SHP77 (cell line): ENCODE measurements at regions not wholly inside any gene's neighbourhood (a gene's known extent, or its start where the extent isn't known, plus 50 kb on each side); places are given as distances from the start of the nearest gene placed in this dataset.
"Not testable (repeated sequence)": the region's sequence is repeated elsewhere in the genome, so short reads cannot be mapped to it uniquely, and the experiment has no call there.

Experiments used
- DNase-seq, 2 experiments: peaks; one replicate each; lab custom pipeline; 2025; lab: John Stamatoyannopoulos, UW

DNA sequence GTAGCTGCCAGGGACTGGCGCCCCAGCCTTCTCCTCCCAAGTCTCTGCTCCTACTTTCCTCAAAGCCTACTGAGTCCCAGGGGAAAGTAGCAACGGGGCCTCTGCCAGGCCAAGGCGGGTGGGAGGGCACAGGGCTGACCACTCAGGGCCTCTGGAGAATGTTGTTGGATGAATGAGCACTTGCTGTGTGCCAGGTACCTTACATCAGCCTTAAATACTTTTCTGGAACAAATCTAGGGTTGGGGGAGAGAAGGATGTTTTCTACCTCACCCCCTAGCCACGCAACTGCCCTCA, 119.3 kb upstream of the ZBTB40 start:
- no peak for DNase-seq

DNA sequence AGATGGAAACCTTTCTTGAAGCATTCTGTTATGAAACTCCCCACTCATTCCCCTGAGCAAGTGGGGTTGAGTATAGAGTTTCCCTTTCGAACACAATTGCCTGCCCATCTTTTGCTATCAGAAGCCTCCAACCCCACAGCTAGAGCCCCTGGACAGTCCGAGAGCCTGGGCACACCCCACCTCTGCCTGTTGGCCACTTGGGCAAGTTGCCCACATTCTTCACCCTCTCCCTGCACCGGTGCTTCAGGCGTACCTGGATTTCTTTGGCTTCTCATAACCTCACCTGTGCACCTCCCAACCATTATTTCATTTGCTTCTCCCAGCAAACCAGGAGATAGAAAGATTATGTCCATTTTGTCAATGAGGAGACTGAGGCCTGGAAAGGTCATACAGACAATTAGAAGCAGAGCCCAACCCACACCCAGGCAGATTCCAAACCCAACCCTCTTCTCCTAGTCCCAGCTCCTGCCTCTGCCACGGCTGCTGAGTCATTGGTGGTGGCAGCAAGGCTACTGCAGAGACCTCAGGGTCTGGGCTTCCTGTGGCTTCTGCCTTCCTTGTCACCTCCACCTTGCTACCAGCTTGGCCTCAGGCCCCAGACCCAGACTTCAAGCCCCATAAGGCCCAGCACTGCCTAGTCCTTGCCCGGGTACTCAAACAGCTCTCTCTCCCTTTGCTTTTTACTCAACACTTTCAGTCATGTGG, 118.7 kb upstream of the ZBTB40 start:
- DNase-seq = no peak

DNA sequence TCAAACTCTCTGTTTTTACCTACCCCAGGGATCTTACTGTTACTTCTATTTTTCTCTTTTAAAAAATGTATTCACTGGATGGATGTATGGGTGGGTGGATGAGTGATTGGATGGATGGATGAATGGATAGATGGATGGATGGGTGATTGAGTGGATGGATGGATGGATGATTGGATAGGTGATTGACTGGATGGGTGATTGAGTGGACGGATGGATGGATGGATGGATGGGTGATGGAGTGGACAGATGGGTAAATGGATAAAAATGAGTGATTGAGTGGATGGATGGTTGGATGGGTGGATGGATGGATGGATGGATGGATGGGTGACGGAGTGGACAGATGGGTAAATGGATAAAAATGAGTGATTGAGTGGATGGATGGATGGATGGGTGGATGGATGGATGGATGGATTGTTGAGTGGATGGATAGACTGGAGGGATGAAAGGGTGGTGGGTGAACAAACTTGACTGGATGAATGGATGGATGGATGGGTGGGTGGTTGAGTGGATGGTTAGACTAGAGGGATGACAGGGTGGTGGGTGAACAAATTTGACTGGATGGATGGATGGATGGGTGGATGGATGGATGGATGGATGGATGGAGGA, 118.0 kb upstream of the ZBTB40 start:
- no peak for DNase-seq

DNA sequence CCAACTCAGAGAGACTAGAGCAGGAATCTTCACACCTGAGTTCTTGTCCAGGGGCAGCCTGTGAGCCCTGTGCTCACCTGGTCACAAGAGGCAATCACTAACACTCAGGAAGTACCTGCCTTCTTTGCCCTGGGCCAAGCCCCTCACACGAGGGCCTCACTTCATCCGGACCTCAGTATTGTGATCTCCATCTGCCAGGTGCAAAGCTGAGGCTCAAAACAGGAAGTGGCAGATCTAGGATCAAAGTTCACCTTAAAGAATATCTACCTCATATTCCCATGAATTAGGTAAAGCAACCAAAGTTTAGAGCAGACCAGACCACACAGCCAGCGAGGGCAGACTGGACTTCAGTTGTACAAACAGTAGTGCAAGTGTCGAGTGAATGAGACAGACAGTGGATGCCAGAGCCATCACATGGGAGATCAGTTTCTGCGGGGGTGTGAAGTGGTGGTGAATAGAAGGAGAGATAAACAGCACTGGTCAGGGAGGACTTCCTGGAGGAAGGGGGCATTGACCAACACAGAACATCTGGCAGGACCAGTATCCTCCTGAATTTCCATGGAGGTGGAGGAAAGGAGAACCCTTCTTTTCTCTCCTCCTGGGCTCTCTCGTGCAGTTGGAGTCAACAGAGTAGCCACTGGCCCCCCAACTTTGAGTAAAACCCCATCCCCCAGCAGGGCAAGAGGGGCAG, 116.6 kb upstream of the ZBTB40 start:
- no peak for DNase-seq

DNA sequence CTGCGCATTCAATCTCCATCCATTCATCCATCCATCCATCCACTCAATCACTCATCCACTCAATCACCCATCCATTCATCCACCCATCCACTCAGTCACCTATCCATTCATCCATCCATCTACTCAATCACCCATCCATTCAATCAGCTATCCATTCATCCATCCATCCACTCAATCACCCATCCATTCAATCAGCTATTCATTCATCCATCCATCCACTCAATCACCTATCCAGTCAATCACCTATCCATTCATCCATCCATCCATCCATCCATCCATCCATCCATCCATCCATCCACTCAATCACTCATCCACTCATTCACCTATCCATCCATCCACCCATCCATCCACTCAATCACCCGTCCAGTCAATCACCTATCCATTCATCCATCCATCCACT, 115.4 kb upstream of the ZBTB40 start:
- DNase-seq = not testable (repeated sequence)

DNA sequence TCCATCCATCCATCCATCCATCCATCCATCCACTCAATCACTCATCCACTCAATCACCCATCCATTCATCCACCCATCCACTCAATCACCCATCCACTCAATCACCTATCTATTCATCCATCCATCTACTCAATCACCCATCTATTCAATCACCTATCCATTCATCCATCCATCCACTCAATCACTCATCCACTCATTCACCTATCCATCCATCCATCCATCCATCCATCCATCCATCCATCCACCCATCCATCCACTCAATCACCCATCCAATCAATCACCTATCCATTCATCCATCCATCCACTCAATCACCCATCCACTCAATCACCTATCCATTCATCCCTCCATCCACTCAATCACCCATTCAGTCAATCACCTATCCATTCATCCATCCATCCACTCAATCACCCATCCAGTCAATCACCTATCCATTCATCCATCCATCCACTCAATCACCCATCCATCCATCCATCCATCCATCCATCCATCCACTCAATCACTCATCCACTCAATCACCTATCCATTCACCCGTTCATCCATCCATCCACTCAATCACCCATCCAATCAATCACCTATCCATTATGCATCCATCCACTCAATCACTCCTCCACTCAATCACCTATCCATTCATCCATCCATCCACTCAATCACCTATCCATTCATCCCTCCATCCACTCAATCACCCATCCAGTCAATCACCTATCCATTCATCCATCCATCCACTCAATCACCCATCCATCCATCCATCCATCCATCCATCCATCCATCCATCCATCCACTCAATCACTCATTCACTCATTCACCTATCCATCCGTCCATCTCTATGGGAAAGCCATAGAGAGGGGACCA, 114.7 kb upstream of the ZBTB40 start:
- DNase-seq = not testable (repeated sequence)

DNA sequence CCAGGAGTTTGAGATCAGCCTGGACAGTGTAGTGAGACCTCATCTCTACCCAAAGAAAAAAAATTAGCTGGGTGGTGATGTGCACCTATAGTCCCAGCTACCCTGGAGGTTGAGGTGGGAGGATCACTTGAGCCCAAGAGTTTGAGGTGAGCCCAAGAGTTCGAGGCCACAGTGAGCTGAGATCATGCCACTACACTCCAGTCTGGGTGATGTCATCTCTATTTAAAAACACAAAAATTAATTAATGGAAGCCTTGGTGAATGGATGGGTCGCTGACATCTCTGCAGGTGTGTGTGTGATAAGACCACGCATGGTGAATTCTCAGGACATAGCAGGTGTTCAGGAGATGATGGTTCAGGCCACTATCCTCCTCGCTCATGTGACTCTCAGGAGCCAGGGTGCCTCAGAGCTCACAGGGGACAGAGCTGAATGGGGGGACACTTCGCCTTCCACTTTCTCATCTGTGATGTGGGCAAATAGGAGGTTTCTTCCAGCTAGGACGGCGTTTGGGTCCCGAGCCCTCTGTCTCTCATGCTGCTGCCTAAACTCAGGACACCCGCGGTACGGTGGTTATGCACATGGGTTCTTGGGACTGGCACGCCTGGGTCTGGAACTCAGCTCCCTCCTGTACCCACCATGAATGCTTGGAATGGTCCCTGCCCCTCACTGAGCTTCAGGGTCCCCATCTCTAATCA, 113.4 kb upstream of the ZBTB40 start:
- DNase-seq = no peak

DNA sequence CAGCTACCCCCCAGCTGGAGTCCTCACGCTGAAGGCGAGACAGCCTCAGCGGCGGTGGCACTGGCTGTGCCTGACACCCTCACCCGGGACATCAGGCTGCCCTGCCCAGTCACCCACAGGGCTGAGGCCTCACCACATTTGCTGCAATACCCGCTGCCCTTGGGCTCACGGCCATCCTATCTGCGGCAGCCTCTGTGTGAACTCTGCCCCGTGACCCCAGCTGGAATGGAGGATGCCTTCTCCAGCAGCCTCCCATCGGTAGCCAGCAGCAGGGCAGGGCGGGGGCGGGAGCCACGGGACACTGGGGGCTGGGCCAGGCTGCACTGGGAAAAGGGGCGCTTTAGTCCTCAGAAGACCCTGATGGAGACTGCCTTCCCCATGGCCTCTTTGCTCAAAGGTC, 112.4 kb upstream of the ZBTB40 start:
- DNase-seq = no peak

DNA sequence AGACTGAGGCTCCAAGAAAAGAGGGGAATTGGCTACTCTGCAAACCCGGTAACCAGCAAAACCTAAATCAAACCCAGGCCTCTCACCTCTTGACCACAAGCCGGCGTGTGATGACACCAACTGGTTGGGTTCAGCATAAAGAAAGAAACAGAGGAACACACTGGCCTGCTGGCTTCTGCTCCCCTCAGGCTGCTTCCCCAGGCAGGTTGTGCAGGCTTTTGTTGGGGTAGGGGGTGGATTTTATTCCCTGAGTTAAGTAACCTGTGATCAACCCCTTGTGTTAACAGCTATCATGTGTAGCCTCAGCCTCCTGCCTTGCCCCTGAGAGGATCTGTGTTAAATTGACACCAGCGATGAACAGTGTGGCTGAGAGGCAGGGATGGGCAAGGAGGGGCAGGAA, 111.6 kb upstream of the ZBTB40 start:
- DNase-seq = no peak

DNA sequence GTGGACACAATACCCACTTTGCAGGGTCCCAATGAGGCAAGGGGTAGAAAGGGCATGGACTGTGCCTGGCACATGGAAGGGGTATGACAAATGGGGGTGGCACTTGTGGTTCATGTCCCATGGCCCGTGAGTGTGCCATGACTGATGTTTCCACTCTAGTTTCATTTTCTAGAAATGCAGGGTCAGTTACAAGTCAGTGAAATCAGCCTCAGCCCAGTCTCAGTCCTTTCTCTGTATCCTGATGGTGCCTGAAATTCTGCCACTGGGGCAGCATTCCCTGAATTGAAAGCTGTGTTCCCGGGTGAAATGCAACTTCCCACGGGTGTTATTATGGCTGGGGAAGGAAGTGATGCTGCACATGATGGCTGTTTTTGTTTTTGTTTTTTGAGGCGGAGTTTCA, 110.8 kb upstream of the ZBTB40 start:
- DNase-seq = no peak

DNA sequence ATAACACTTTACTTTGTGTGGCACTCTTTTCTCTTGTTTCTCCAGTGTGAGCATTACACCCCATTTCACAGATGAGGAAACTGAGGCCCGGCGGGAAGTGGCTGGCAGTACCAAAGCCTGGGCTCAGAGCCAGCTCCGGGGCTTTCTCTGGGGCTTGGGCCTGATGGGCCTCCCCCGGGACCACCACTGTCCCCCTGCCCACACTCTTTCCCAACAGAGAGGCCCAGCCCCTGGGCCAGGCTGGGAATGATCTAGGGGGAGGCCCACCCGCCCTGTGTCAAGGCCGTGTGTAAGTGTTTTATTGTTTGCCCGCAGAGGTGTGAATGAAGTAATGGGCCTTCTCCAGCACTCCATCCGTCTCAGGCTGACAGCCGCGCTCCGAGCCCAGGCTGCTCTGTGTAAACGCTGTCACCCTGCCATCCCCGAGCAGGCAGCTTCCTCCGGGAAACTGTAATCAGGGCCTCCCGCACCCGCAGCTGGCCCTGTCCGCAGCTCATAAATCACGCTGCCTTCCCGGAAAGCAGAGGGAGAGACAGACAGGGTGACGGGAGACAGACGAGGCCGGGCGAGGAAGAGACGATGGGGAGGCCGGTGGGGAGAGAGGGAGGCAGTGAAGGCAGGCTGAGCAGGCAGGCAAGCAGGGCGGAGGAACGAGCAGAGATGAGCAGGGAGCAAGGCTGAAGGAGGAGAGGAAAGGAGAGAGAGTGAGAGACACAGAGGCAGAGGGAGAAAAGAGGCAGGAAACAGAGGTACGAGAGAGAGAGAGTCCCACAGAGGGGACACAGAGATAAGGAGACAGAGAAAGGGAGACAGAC, 109.7 kb upstream of the ZBTB40 start:
- DNase-seq = peak; percentile 94 to 96

DNA sequence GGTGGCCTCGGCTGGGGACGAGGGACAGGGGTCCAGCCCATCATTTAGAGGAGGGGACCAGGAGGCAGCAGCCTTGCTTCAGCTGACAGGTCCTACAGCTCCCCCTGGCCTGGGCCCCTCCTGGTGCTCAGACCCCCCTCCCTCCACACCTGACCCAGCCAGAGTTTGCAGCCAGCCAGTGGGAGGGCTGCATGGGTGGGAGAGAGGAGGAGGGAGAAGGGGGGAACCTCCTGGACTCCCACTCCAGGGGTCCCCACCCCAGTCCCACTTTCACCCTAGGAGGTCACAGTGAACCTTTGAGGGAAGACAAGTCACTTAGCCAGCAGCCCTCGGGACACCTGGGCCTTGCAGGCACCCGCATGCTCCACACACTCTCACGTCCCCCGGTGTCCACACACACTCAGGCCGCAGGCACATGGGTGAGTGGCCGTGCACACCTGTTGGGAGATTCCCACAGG, 108.9 kb upstream of the ZBTB40 start:
- DNase-seq = no peak

DNA sequence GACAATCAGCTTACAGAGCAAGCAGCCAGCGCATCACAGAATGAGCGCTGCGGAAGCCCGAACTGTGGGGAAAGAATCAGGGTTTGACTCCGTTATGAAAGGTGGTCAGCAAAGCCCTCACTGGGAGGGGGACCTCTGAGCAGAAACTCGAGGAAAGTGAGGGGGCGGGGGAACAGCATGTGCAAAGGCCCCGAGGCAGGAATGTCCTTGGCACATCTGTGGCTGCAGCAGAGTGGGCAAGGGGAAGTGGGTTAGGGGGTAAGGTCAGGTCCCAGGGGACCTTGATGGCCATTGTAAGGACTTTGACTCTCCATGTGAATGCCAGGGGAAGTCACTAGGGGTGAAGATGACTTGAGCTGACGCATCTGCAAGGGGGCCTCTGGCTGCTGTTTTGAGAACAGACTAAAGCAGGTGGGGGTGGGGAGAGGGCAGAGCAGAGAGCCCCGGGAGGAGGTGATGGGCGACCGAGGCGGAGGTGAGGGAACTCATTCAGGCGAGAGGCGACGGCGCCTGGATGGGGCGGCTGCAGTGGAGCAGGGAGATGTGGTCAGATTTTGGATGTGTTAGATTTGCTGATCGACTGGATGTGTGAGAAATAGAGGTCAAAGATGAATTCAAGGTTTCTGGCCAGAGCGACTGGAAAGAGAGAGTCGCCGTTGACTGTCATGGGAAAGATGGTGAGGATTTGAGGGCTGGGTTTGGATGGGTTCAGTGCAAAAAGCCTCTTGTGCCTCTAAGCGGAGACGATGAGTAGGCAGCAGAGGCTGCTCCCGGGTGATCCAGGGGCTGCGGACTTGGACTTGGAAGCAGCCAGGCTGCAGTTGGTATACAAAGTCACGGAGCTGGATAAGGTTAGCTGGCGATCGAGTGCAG, 108.0 kb upstream of the ZBTB40 start:
- no peak for DNase-seq

DNA sequence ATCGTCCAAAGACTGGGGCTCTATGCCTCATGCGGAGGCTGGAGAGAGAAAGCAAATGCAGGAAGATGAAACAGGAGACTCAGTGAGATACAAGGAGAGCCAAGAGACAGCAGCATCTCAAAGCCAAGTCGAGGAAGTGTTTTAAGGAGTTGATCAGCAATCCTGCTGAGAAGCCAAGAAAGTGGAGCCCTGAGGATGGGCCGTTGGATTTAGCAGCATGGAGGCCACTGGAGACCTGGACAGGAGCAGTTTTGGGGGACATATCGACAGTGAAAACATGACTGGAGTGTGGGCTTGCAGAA, 107.4 kb upstream of the ZBTB40 start:
- DNase-seq = no peak

DNA sequence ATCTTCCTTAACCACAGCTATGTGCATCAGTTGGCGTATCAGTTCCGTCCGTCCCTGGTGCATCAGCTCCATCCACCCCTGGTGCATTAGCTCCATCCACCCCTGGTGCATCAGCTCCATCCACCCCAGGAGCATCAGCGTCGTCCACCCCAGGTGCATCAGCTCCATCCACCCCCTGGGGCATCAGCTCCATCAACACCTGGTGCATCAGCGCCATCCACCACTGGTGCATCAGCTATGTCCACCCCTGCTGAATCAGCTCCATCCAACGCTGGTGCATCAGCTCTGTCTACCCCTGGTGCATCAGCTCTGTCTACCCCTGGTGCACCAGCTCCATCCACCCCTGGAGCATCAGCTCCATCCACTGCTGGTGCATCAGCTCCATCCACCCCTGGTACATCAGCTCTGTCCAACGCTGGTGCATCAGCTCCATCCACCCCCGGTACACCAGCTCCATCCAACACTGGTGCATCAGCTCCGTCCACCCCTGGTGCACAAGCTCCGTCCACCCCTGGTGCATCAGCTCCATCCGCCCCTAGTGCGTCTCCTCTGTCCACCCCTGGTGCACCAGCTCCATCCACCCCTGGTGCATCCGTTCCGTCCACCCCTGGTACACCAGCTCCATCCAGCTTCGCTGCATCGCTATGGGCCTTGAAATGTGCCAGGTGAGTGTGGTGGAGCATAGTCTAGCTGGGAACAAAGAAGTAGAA, 106.6 kb upstream of the ZBTB40 start:
- DNase-seq = no peak

DNA sequence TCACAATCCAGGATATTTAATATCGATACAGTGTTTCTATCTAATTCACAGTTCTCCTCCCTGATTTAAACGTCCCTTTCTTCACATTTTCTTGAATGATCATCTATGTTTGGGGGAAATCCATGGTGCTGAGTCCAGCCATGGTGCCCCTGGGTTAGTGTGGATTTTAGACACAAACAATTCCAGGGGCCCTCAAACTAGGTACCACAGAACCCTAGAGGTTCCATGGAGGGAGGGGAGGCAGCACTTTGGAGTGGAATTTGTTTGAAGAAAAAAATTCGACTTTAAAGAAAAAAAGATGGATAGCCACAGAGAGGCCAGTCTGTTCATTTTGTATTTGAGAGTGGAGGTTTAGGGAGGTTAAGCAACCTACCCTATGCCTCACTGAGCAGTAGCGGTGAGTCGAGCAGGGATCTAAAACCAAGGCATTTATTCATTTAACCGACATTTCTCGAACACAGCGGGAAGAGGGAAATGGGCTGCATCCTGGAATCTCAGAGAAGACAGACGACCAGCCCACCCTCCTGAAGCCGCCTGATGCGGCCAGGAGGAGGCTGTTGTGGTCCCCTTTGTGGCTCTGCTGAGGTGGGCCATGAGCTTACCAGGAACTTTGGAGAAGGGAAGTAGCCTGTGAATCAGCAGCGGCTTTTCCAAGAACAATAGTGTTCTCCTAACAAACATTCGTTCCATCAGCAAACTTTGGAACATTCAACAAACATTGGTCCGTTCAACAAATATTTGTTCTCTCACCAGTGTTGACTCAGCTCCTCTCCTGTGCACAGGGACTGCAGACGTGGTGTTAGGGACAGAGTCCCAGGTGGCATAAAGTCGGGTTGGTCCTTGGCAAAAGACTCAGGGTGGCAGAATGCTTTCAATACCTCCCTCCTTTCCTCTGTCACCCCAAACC, 103.5 kb upstream of the ZBTB40 start:
- DNase-seq = peak; percentile 63 to 66

DNA sequence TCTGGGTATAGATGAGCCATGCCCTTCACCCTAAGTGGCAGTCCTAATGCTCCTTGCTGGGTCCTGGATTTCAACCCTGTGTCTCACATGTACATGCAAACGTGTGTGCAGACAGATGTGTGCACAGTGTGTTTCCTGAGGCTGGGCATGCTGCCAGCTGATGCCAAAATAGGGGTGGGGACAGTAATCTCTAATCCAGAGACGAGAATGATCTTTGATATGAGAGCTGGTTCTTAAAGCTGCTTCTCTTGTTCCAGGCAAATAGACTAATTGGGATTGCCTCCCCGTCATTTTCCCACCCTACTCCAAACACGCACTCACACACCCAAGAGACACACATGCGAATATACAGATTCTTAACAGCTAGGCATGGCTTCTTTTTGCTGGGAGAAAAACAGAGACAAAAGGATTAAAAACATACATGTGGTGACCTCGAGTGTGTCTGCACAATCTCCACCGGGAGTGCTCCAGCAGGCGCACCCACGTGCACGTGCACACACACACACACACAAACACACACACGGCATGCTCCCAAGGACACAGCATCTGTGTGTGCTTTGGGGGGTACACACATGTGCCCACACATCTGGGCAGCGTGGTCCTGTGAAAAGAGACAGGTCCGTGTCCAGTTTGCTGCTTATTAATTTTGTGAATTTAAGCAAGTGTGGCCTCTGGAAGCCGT, 102.1 kb upstream of the ZBTB40 start:
- no peak for DNase-seq
